SKM-1 (cell line): ENCODE measurements at regions not wholly inside any gene's neighbourhood (a gene's known extent, or its start where the extent isn't known, plus 50 kb on each side); places are given as distances from the start of the nearest gene placed in this dataset.
"Not testable (repeated sequence)": the region's sequence is repeated elsewhere in the genome, so short reads cannot be mapped to it uniquely, and the experiment has no call there.

Experiments
- DNase-seq: peaks from one replicate; lab custom pipeline; 2025; ENCODE audit not compliant: unreplicated experiment; lab: John Stamatoyannopoulos, UW

DNA sequence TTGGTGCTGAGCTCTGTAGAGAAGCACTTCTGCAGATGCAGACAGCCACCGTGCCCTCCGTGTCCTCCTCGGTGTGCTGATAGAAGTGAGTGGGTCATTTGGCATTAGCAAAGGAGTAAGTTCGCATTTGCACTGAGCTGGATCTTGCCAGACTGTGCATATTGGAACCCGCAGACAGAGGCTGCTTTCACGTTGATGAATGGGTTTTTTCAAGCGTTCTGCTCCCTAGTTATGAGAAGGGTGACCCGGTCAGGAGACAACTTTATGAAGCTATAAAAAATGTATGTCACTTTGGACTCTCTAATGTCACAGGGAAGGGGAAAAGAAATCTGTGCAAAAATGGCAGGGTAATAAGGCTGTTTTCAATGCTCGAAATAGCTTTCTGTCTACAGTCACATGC, 739.4 kb downstream of the MCTP2 start:
- no peak for DNase-seq

GRCh38 chr15:94972314-94972713, 741.0 kb downstream of the MCTP2 start:
- no peak for DNase-seq

DNA sequence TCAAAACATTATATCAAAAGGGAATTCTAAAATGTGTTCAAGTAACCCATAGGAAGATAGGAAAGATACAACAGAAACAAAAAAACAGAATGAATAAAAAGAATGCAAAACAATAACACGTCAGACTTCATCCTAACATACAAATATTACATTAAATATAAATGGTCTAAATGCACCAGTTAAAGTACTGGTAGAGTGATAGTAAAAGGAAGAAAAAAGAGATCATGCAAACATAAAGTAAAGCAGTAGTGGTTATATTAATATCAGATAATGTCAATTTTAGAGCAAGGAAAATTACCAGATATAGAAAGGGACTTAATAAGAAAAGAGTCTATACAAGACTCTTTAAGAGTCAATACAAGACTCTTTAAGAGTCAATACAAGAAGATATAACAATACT, 755.7 kb downstream of the MCTP2 start:
- no peak for DNase-seq

DNA sequence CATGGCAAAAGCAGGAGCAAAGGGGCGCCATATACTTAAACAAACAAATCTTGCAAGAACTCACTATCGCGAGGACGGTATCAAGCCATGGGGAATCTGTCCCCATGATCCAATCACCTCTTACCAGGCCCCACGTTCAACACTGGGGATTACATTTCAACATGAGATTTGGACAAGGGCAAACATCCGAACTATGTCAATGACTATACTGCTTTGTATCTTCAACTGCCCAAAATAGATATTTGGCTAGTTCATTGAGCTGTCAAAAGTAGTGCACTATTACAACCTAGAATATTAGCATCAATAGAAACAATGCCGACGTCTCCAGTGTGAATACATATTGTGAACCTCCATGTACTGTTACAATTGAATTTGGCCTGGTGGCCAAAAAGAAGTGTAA, 760.4 kb downstream of the MCTP2 start:
- DNase-seq, result no peak

- DNase-seq, result no peak
These were observed 778.3 kb downstream of the MCTP2 start for GRCh38 chr15:95009635-95010034.

DNA sequence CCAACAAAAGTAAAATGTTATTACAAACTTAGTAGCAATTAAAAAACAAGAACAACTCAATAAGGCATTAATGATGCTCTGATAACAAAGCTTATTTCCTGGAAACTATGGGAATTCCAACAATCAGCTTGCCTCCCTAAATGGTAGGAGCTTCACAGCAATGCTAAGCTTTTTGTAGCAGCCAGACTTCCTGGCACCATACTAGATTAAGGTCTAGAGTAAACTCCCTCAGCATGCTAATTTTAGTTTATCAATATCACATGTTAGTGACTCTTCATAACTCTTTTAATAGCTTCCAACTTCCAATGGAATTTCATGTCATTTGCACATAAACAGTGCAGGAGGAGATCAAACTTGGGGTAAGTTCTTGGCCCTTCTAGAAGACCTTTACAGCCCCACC, 782.0 kb downstream of the MCTP2 start:
- DNase-seq, result no peak

DNA sequence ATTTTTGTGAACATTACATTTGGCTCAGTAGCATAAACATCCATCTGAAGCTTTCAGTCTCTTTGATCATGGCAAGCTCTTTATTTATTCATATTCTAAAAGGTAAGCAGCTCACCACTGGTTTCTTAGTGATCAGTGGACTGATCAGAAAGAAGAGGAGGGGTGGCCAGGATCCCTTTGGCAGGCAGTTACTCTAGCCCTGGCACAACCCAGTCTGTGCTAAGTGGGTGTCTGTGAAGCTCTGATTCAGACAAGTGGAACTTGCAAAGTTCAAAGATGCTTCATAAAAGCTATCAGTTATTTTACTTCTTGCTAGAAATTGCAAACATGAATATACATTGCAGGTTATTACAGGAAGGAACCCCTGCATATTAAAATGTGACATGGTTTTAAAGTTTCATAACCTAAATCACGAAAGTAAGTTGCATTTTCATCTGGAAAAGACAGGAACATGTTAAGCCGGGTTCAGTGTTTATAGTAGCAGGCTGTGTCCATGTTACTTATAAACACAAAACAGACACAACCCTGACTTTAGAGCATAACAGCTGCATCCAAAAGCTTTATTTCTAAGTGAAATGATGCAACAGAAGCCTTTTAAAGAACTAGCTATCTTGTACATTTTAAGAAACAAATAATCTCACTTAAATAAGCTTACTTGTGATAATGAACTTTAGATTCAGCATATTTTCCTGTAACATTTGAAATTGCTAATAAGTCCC, 785.3 kb downstream of the MCTP2 start:
- no peak for DNase-seq

DNA sequence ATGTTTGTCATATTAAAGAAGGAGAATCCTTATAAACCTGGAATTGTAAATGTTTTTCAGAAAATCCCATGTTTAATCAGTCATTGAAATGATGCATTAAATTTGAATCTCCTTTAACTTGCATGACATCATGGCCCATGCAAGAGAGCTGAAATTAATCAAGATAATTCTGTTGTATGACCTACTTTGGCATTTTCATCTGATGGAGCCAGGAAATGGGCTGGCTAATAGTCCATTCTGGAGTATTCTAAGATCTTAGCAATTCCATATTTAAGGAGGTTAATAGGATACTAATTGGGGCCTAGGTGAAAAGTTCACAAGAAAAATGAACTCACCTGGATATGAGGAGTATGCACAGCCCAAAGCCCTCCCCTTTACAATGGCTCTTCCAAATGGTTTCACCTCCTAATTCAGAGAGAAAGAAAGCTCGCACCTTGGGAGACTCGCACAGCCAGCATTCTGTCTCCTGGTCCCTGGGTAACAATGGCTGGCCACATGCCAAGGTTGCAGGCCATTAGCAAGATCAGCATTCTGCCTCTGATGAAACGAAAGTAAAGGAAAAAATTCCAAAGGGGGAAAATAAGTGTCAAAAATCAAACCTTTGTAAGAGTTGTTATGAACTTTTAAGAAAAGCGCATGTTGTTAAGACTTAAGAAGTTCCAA, 786.4 kb downstream of the MCTP2 start:
- DNase-seq, result no peak

DNA sequence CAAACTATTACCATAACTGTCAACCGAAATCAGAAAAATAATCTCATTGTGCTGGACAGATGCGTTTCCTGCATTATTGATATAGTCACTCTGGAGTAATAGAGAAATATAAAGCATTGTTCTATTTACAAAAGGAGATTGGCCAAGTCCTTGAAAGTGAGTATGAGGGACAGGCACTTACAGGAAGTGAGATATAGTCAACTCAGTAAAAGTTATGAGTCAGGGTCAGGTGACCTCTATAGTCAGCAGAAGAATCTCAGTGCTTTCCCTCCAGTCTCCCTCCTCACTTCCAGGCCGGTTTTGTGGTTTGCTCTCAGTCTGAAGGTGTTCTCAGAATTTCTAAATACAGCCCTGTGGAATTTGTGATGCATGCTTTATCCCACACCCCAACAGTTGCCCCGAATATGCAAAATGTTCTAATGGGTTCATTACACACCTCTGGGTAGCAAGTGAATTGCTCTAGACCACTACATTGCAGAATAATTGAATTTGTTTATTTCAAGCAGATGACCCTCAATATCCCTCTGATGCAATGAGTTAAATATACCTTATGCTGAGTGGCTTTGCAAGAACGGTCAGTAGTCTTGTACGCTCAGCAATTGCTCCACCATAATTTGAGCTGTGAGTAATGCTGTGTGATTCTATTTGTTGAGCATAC, 787.7 kb downstream of the MCTP2 start:
- no peak for DNase-seq

- no peak for DNase-seq
These were observed 788.5 kb downstream of the MCTP2 start for GRCh38 chr15:95019907-95020306.

GRCh38 chr15:95021816-95022215, 790.5 kb downstream of the MCTP2 start:
- DNase-seq, result no peak

- peak; percentile 10 for DNase-seq
These were observed 793.0 kb downstream of the MCTP2 start for GRCh38 chr15:95024351-95024750.

GRCh38 chr15:95025924-95026728, 794.8 kb downstream of the MCTP2 start:
- no peak for DNase-seq

DNA sequence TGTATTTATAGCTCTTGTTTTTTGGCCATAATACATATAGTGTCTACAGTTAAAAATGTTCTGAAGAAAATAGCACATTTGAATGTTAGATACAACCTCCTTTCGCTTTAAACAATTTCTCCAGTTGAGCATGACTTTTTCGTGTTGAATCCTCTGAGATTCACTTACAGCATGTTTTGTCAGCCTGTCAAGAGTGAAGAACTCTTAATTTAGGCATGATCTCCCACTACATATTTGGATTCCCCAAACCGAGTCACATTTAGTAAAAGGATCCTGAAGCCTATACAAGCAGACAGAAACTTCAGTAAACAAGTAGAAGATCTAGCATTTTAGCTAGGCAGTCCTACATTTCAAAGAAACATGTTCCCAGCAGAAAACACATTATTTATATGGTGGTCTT, 796.6 kb downstream of the MCTP2 start:
- DNase-seq, result no peak

GRCh38 chr15:95032156-95032555, 800.8 kb downstream of the MCTP2 start:
- no peak for DNase-seq

DNA sequence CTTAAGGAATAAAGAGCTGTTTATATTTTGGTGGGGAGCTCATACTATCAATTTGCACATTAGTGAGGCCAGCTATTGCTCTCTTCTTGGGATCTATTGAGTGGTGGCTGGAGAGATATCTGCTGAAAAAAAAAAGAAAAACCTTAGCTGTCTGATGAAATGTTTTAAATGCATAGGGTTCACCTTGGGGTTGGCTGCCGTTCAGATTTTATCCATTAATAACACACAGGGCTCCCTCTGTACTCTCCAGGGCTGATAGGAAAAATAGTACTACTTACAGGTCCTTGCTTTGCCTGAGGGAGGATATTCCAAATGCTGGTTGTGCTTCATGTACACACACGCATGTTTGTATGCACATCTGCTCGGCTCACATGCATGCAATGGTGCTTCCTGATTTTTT, 803.7 kb downstream of the MCTP2 start:
- DNase-seq, result no peak

DNA sequence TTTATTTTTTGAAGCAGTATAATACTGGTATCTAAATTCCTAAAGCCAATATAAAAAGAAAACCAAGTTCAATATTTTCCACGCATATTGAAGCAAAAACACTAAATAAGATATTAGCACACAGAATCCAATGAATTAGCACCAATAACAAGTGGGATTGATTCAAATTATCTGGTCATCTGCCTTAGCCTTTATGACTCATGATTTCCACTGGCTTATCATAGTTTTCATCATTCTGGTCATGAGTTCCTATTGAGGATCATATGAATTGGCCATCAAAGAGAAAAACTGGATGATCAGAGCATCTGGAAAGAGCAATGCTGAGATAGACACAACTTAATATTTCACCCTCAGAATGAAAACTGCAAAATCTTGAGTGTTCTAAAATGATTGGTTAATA, 809.9 kb downstream of the MCTP2 start:
- DNase-seq, result no peak

DNA sequence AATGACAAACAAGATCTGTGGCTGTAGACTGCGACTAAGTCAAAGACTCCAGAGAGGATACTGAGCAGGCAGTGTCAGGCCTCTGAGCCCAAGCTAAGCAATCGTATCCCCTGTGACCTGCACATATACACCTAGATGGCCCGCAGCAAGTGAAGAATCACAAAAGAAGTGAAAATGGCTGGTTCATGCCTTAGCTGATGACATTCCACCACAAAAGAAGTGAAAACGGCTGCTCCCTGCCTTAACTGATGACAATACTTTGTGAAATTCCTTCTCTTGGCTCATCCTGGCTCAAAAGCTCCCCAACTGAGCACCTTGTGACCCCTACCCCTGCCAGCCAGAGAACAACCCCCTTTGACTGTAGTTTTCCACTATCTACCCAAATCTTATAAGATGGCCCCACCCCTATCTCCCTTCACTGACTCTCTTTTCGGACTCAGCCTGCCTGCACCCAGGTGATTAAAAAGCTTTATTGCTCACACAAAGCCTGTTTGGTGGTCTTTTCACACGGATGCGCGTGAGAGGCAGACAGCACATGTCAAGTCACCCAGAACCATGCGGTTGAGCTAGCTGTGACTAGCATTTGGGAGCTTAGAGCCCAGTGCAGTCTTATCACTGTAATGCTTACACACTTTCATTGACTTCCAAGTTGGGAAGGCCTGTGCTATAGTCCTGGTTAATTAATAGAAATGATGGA, 812.0 kb downstream of the MCTP2 start:
- not testable (repeated sequence) for DNase-seq

DNA sequence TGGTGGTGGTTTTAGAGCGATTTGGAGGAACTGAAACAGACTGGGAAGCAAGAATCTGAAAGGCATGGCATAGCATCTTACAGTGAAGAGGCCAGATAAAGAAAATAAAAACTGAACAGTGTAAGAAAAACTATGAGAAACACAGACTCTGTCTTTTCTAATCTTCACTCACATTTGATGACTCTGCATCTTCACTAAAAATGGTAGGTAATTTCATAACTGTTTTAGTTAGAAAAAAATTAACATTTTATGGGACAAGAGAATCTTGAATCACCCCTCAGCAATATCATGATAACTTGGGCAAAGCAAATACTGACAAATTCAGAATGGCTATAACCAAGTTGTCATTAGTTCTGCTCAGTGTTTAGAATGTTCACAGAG, 812.6 kb downstream of the MCTP2 start:
- DNase-seq, result no peak

- no peak for DNase-seq
These were observed 813.5 kb downstream of the MCTP2 start for GRCh38 chr15:95044745-95045417.
